SK-N-SH (cell line): ENCODE measurements at regions not wholly inside any gene's neighbourhood (a gene's known extent, or its start where the extent isn't known, plus 50 kb on each side); places are given as distances from the start of the nearest gene placed in this dataset.
"Not testable (repeated sequence)": the region's sequence is repeated elsewhere in the genome, so short reads cannot be mapped to it uniquely, and the experiment has no call there.

ENCODE experiments used
- CHD2 ChIP-seq: fragments of 150-350 bp; IDR thresholded peaks from 2 replicates; pipeline ENCODE4 v1.6.1; 2018; ENCODE audit warnings: low read length; ENCODE audit not compliant: partially characterized antibody
- CTCF ChIP-seq: fragments of 200-600 bp; sonication (generic); IDR thresholded peaks from 2 replicates; pipeline ENCODE4 v1.6.1; 2017; ENCODE audit warnings: antibody characterized with exemption, mild to moderate bottlenecking, moderate library complexity
- EZH2phosphoT487 ChIP-seq: fragments of 200-600 bp; sonication (generic); IDR thresholded peaks from 2 replicates; pipeline ENCODE4 v1.6.1; 2017; ENCODE audit warnings: low read depth, mixed run types, mild to moderate bottlenecking, antibody characterized with exemption, moderate library complexity, borderline replicate concordance
- FOXM1 ChIP-seq: IDR thresholded peaks from 2 replicates; pipeline ENCODE4 v1.4.0; 2012; ENCODE audit warnings: low read depth, mild to moderate bottlenecking
- MAX ChIP-seq: IDR thresholded peaks from 2 replicates; pipeline ENCODE4 v1.4.0; 2012; ENCODE audit warnings: low read depth
- PBX3 ChIP-seq: IDR thresholded peaks from 2 replicates; pipeline ENCODE4; 2012
- POLR2AphosphoS5 ChIP-seq: IDR thresholded peaks from 2 replicates; pipeline ENCODE4 v1.6.1; 2012; ENCODE audit warnings: low read depth, low read length
- RAD21 ChIP-seq: IDR thresholded peaks from 2 replicates; pipeline ENCODE4 v1.6.1; 2012; ENCODE audit warnings: mild to moderate bottlenecking, low read length
- REST ChIP-seq: IDR thresholded peaks from 2 replicates; pipeline ENCODE4 v1.6.1; 2012; ENCODE audit warnings: mild to moderate bottlenecking, low read depth, low read length, moderate library complexity
- YY1 ChIP-seq: IDR thresholded peaks from 2 replicates; pipeline ENCODE4 v1.4.0; 2012; ENCODE audit warnings: low read depth, mild to moderate bottlenecking

GRCh38 chr15:77930490-77930889 lies 147.0 kb downstream of the TBC1D2B start:
- TF ChIP-seq CTCF, FOXM1, MAX, REST, RAD21, POLR2AphosphoS5, CHD2, PBX3, YY1, EZH2phosphoT487: not testable (repeated sequence)
